GM12878 (cell line): ENCODE measurements at regions not wholly inside any gene's neighbourhood (a gene's known extent, or its start where the extent isn't known, plus 50 kb on each side); places are given as distances from the start of the nearest gene placed in this dataset.

Experiments used
- ATAC-seq: fragments of 200-7000 bp; cut with Tn5 transposase; 3 replicates; pipeline ENCODE4 v1.9.1; 2020; ENCODE audit warnings: mild to moderate bottlenecking, moderate library complexity
- BruUV-seq: library from RNA; stranded (reverse); fragments of 400-500 nt; replicated peaks from 2 replicates; lab custom pipeline; 2021; lab: Mats Ljungman, UMichigan
- CTCF ChIA-PET: fragments of 300-600 bp; sonication (Branson Sonifier 250); formaldehyde crosslinking; extraction: SDS; loops from one replicate; lab custom pipeline; 2021; ENCODE audit warnings: inconsistent platforms; lab: Yijun Ruan, JAX
- POLR2A ChIA-PET: fragments of 350-600 bp; formaldehyde crosslinking; extraction: SDS; loops from one replicate; lab custom pipeline; 2021; ENCODE audit warnings: inconsistent platforms; lab: Charles Lee
- RAD21 ChIA-PET: fragments of 300-600 bp; sonication (Branson Sonifier 250); formaldehyde crosslinking; loops from one replicate; lab custom pipeline; 2023; ENCODE audit warnings: antibody characterized with exemption; ENCODE audit not compliant: unreplicated experiment; lab: Charles Lee
- SMC1A ChIA-PET: fragments of 300-600 bp; sonication (Branson Sonifier 250); formaldehyde crosslinking; loops from one replicate; lab custom pipeline; 2023; ENCODE audit not compliant: unreplicated experiment, uncharacterized antibody; lab: Charles Lee
- DNase-seq: peaks from one replicate; pipeline ENCODE4 v3.0.0-alpha.2; 2011; ENCODE audit warnings: low read depth, low spot score
- FAIRE-seq: peaks from 3 replicates; lab custom pipeline; 2011; peaks lifted over from hg19 to GRCh38; lab: Jason Lieb, UNC
- H2AFZ ChIP-seq: 2 replicates; pipeline ENCODE4 v1.6.0; 2011; ENCODE audit warnings: low read depth, low read length, control low read depth; ENCODE audit not compliant: control insufficient read depth
- H3K27ac ChIP-seq: 2 replicates; pipeline ENCODE4 v1.5.1; 2011; ENCODE audit warnings: control low read depth; ENCODE audit not compliant: control insufficient read depth, insufficient read depth
- H3K27me3 ChIP-seq, 2 experiments: replicated peaks in 1 of 2; 2 replicates each; pipeline versions ENCODE4 v1.6.0 to v1.6.1; 2011; ENCODE audit warnings: low read length in 1 of 2; ENCODE audit not compliant: control insufficient read depth in 2 of 2, insufficient read depth in 2 of 2
- H3K36me3 ChIP-seq, 2 experiments: 2 replicates each; pipeline ENCODE4 v1.5.1; 2011; ENCODE audit warnings: low read length in 1 of 2; ENCODE audit not compliant: control insufficient read depth in 2 of 2, insufficient read depth in 2 of 2
- H3K4me1 ChIP-seq: 2 replicates; pipeline ENCODE4 v1.6.1; 2011; ENCODE audit warnings: mild to moderate bottlenecking, low read length, moderate library complexity, mixed read lengths; ENCODE audit not compliant: control insufficient read depth, insufficient read depth
- H3K4me2 ChIP-seq: 2 replicates; pipeline ENCODE4 v1.6.0; 2011; ENCODE audit warnings: control low read depth; ENCODE audit not compliant: control insufficient read depth, insufficient read depth
- H3K4me3 ChIP-seq: fragments of 200-600 bp; sonication (generic); 2 replicates; pipeline ENCODE4 v1.5.1; 2016
- H3K79me2 ChIP-seq: 2 replicates; pipeline ENCODE4 v1.6.0; 2011; ENCODE audit warnings: low read length; ENCODE audit not compliant: control insufficient read depth, insufficient read depth
- H3K9ac ChIP-seq: 2 replicates; pipeline ENCODE4 v1.8.0; 2011; ENCODE audit warnings: low read length, control low read depth, mixed read lengths; ENCODE audit not compliant: control insufficient read depth, insufficient read depth
- H3K9me3 ChIP-seq: replicated peaks from 3 replicates; pipeline ENCODE4 v1.5.1; 2011; ENCODE audit warnings: mild to moderate bottlenecking, low read length; ENCODE audit not compliant: control insufficient read depth, insufficient read depth
- H4K20me1 ChIP-seq: 2 replicates; pipeline ENCODE4 v1.6.0; 2011; ENCODE audit not compliant: control insufficient read depth, insufficient read depth
- BMI1 ChIP-seq: fragments of 450-650 bp; IDR thresholded peaks from 2 replicates; pipeline ENCODE4 v1.6.1; 2016; ENCODE audit warnings: mild to moderate bottlenecking, moderate library complexity, borderline replicate concordance
- CHD2 ChIP-seq: IDR thresholded peaks from 2 replicates; pipeline ENCODE4 v1.6.1; 2011; ENCODE audit warnings: low read depth, low read length, improper control_type of control experiment, borderline replicate concordance
- E2F8 ChIP-seq: fragments of 450-650 bp; IDR thresholded peaks from 2 replicates; pipeline ENCODE4 v1.6.1; 2018; ENCODE audit warnings: mild to moderate bottlenecking, low read depth, moderate library complexity; ENCODE audit not compliant: partially characterized antibody
- E4F1 ChIP-seq: fragments of 450-650 bp; IDR thresholded peaks from 2 replicates; pipeline ENCODE4 v1.6.1; 2018; ENCODE audit warnings: borderline replicate concordance, mild to moderate bottlenecking; ENCODE audit not compliant: partially characterized antibody
- EGR1 ChIP-seq, 2 experiments: IDR thresholded peaks; 1 replicate in 1 of 2; 2 replicates in 1 of 2; pipeline ENCODE4 v1.6.1; 2011 to 2012; ENCODE audit warnings: low read depth in 2 of 2, low read length in 2 of 2, borderline replicate concordance in 1 of 2, mild to moderate bottlenecking in 1 of 2, moderate library complexity in 1 of 2
- FOXK2 ChIP-seq: fragments of 450-650 bp; IDR thresholded peaks from 2 replicates; pipeline ENCODE4 v1.6.1; 2017; ENCODE audit warnings: mild to moderate bottlenecking, moderate library complexity
- MEF2B ChIP-seq: fragments of 450-650 bp; IDR thresholded peaks from 2 replicates; pipeline ENCODE4 v1.6.1; 2018; ENCODE audit warnings: mild to moderate bottlenecking, moderate library complexity; ENCODE audit not compliant: partially characterized antibody, poor library complexity, severe bottlenecking
- MXI1 ChIP-seq: fragments of 150-350 bp; IDR thresholded peaks from 2 replicates; pipeline ENCODE4 v1.6.1; 2011; ENCODE audit warnings: low read depth, mild to moderate bottlenecking, inconsistent platforms, low read length, improper control_type of control experiment
- NBN ChIP-seq: fragments of 450-650 bp; IDR thresholded peaks from 2 replicates; pipeline ENCODE4 v1.6.1; 2016
- RELA ChIP-seq: fragments of 450-650 bp; IDR thresholded peaks from 2 replicates; pipeline ENCODE4 v1.8.0; 2014; ENCODE audit warnings: borderline replicate concordance; ENCODE audit not compliant: partially characterized antibody
- SMARCA5 ChIP-seq: fragments of 450-650 bp; IDR thresholded peaks from 2 replicates; pipeline ENCODE4 v1.6.1; 2017; ENCODE audit warnings: mild to moderate bottlenecking
- TARDBP ChIP-seq: IDR thresholded peaks from 2 replicates; pipeline ENCODE4 v1.6.1; 2016; ENCODE audit warnings: borderline replicate concordance
- TCF12 ChIP-seq: IDR thresholded peaks from 2 replicates; pipeline ENCODE4 v1.6.1; 2011; ENCODE audit warnings: low read depth, mild to moderate bottlenecking, low read length
- ZNF217 ChIP-seq: fragments of 450-650 bp; IDR thresholded peaks from 2 replicates; pipeline ENCODE4 v1.6.1; 2017; ENCODE audit warnings: antibody characterized with exemption, mild to moderate bottlenecking
- WGBS: methylation state at CpG from one replicate; pipeline ENCODE4 v1.1.6; 2016; ENCODE audit warnings: low lambda C conversion rate; ENCODE audit not compliant: insufficient replicate concordance, insufficient coverage; ENCODE audit errors: missing lambda C conversion rate; 5-methylcytosine and 5-hydroxymethylcytosine counted together
- in situ Hi-C: fragments of 300-500 bp; cut with MboI; formaldehyde crosslinking; loops from 9 replicates; pipeline ENCODE4 v1.14.3; 2018; ENCODE audit warnings: mixed read lengths
- intact Hi-C: fragments of 100-400 bp; cut with micrococcal nuclease; formaldehyde crosslinking; loops from one replicate; pipeline ENCODE4 v1.14.2; 2022; ENCODE audit not compliant: unreplicated experiment

GRCh38 chr1:222452031-222452430, 95.9 kb downstream of the HHIPL2 start:
- in situ Hi-C loops = loop anchor here (5.0 to 10.0 kb wide), 3 partner anchors 337 to 975 kb away; no protein-coding TSS in a partner anchor
- Histone ChIP-seq H3K9ac (no peak overlapping the region), H3K4me1 (no peaks in the 10 kb centered on the region), H3K9me3 (no peaks in the 10 kb centered on the region; the same call in 2 of the 3 replicates), H3K27me3 (no peaks in the 10 kb centered on the region)
- ChIA-PET SMC1A (interaction anchor here (0.9 to 1.5 kb wide), 2 partner anchors 9 to 974 kb away, joined by 3 to 7 read pairs; no protein-coding TSS in a partner anchor), CTCF (interaction anchor here (0.8 to 1.4 kb wide), 4 partner anchors 9 to 1188 kb away, joined by 3 to 5 read pairs (median 4); no protein-coding TSS in a partner anchor), POLR2A (no interaction called here)
- DNase-seq = no peak
- no peak for FAIRE-seq
- TF ChIP-seq FOXK2 (no peak), EGR1 (IDR thresholded peaks at IDR 0.05; ENCODE audit: borderline replicate concordance in 1 of 2, low read depth in 2 of 2, low read length in 2 of 2) (no peak), CHD2 (no peak), SMARCA5 (no peak), ZNF217 (no peak), MEF2B (no peak), TCF12 (no peak), RELA (no peak)
- TF ChIP-seq, all 136 proteins: peak for 0
- Histone ChIP-seq H2AFZ (no peak overlapping the region), H3K36me3 (no peaks in the 10 kb centered on the region), H3K4me2 (no peak overlapping the region), H3K4me3 (no peak overlapping the region), H3K27ac (no peak overlapping the region), H3K79me2 (no peaks in the 10 kb centered on the region), H4K20me1 (no peaks in the 10 kb centered on the region)
- intact Hi-C loops = loop anchor here (10.0 kb wide), 2 partner anchors 277 to 1017 kb away; no protein-coding TSS in a partner anchor
- RAD21 ChIA-PET = no interaction called here
- 46% methylated on average over 3 of the region's 3 CpGs for WGBS
- ATAC-seq = no peak
- BruUV-seq = no TSS peak

GRCh38 chr1:222443566-222443965, 104.3 kb downstream of the HHIPL2 start:
- Histone ChIP-seq H3K36me3 (no peaks in the 10 kb centered on the region), H3K79me2 (no peaks in the 10 kb centered on the region), H3K4me3 (no peak overlapping the region), H2AFZ (no peak overlapping the region), H3K9ac (no peak overlapping the region), H3K4me2 (no peak overlapping the region), H3K9me3 (no peaks in the 10 kb centered on the region), H3K4me1 (no peaks in the 10 kb centered on the region), H4K20me1 (no peaks in the 10 kb centered on the region), H3K27me3 (no peaks in the 10 kb centered on the region; a peak in 1 of 4 replicates), H3K27ac (no peak overlapping the region)
- SMC1A ChIA-PET = interaction anchor here (1.2 to 1.7 kb wide), 3 partner anchors 8 to 64 kb away, joined by 3 to 4 read pairs (median 3); no protein-coding TSS in a partner anchor
- ATAC-seq (no peak), DNase-seq (no peak), FAIRE-seq (no peak)
- RAD21 ChIA-PET = no interaction called here
- in situ Hi-C loops = no loop called here
- no TSS peak for BruUV-seq
- CTCF ChIA-PET = interaction anchor here (0.6 to 2.7 kb wide), 4 partner anchors 8 to 1012 kb away, joined by 3 to 18 read pairs (median 4); no protein-coding TSS in a partner anchor
- 40% methylated on average over 2 of the region's 2 CpGs for WGBS
- POLR2A ChIA-PET = no interaction called here
- intact Hi-C loops = no loop called here
- no peak for TF ChIP-seq NBN
- no peak for TF ChIP-seq E4F1
- TF ChIP-seq FOXK2 = no peak
- no peak for TF ChIP-seq E2F8
- no peak for TF ChIP-seq BMI1
- no peak for TF ChIP-seq TARDBP
- TF ChIP-seq MXI1 = no peak
